HAP-1 (cell line): ENCODE measurements at regions not wholly inside any gene's neighbourhood (a gene's known extent, or its start where the extent isn't known, plus 50 kb on each side); places are given as distances from the start of the nearest gene placed in this dataset.
A peak's percentile ranks its signal among the peaks of the same experiment; 100 is the strongest.

Experiments used
- DNase-seq, 2 experiments: peaks; one replicate each; pipeline ENCODE4 v3.0.0-alpha.2; 2016 to 2020; ENCODE audit warnings: low spot score in 2 of 2
- H3K27me3 ChIP-seq: fragments of 250-450 bp; sonication (Bioruptor Pico); 2 replicates; pipeline ENCODE4 v1.5.1; 2020; ENCODE audit warnings: low read depth, mild to moderate bottlenecking, moderate library complexity
- H3K36me3 ChIP-seq: fragments of 250-450 bp; sonication (Bioruptor Pico); replicated peaks from 2 replicates; pipeline ENCODE4 v1.5.1; 2020; ENCODE audit warnings: mild to moderate bottlenecking
- H3K4me1 ChIP-seq: fragments of 250-450 bp; sonication (Bioruptor Pico); 2 replicates; pipeline ENCODE4 v1.5.1; 2020; ENCODE audit warnings: mild to moderate bottlenecking
- H3K4me3 ChIP-seq: fragments of 250-450 bp; sonication (Bioruptor Pico); 2 replicates; pipeline ENCODE4 v1.5.1; 2020; ENCODE audit warnings: mild to moderate bottlenecking, moderate library complexity
- H3K9me3 ChIP-seq: fragments of 250-450 bp; sonication (Bioruptor Pico); 2 replicates; pipeline ENCODE4 v1.5.1; 2020; ENCODE audit warnings: mild to moderate bottlenecking, moderate library complexity
- in situ Hi-C: fragments of 300-500 bp; cut with MboI; formaldehyde crosslinking; loops from 3 replicates; pipeline ENCODE4 v1.14.3; 2020; ENCODE audit warnings: low sequenced_read_pairs, inconsistent platforms, mixed read lengths

DNA sequence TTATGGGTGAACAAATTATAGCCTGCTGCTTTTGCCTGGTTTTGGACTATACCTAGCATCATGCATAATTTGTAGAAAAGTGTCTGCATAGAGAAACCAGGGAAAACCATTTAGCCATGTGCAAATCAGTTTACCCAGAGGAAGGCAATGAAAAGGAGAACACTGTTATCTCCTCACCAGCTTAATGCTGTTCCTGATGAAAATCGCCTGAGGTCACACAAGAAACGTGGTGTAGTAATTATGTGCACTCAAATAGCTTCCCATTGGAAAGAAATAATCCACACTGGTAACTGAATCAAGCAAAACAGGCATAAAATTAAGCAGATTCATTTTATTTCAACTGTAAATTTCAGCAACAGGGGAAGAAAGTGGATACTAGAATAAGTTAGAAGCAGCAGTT is 51.7 kb upstream of the FAM240B start:
- in situ Hi-C loops, result no loop called here
- Histone ChIP-seq H3K36me3 (no peaks in the 10 kb centered on the region), H3K4me3 (no peak overlapping the region), H3K27me3 (no peaks in the 10 kb centered on the region), H3K4me1 (no peaks in the 10 kb centered on the region), H3K9me3 (no peaks in the 10 kb centered on the region)
- DNase-seq, result peak in 1 of 2 experiments; percentile 7
